Right ventricle myocardium superior (tissue), 1 donor: ENCODE measurements at regions not wholly inside any gene's neighbourhood (a gene's known extent, or its start where the extent isn't known, plus 50 kb on each side); places are given as distances from the start of the nearest gene placed in this dataset.

Source experiments
- ATAC-seq: fragments of 200-7000 bp; cut with Tn5 transposase; one replicate; pipeline ENCODE4 v1.9.1; 2020; ENCODE audit warnings: mild to moderate bottlenecking; ENCODE audit not compliant: poor library complexity
- DNase-seq: peaks from one replicate; pipeline ENCODE4 v3.0.0-alpha.2; 2020
- intact Hi-C: fragments of 100-400 bp; cut with DNase I; formaldehyde crosslinking; loops from one replicate; pipeline ENCODE4 v1.11.2; 2022
- donor health status: DM: no; HTN: yes; CAD: no; lungs with severe emphysema.

GRCh38 chr18:53739700-53740099 lies 484.8 kb downstream of the MBD2 start:
- ATAC-seq (no peak), DNase-seq (no peak)
- intact Hi-C loops = loop anchor here (10.0 kb wide), 1 partner anchor 105 kb away; no protein-coding TSS in a partner anchor

GRCh38 chr18:53735526-53735925 lies 488.9 kb downstream of the MBD2 start:
- ATAC-seq = no peak
- DNase-seq = no peak
- intact Hi-C loops = no loop called here

GRCh38 chr18:53715243-53715853 lies 509.1 kb downstream of the MBD2 start:
- no peak for ATAC-seq
- intact Hi-C loops = no loop called here
- no peak for DNase-seq

GRCh38 chr18:53710080-53710479 lies 514.4 kb downstream of the MBD2 start:
- ATAC-seq (no peak), DNase-seq (no peak)
- intact Hi-C loops = no loop called here

GRCh38 chr18:53702480-53702879 lies 522.0 kb downstream of the MBD2 start:
- intact Hi-C loops = no loop called here
- ATAC-seq (no peak), DNase-seq (no peak)

GRCh38 chr18:53701697-53702096 lies 522.8 kb downstream of the MBD2 start:
- ATAC-seq (no peak), DNase-seq (no peak)
- intact Hi-C loops = no loop called here

- DNase-seq (no peak), ATAC-seq (peak; percentile 85)
- intact Hi-C loops = loop anchor here (5.0 to 10.0 kb wide), 2 partner anchors 346 to 418 kb away; no protein-coding TSS in a partner anchor
Measured at GRCh38 chr18:53698907-53699306, 525.6 kb downstream of the MBD2 start.

- intact Hi-C loops = loop anchor here (10.0 kb wide), 1 partner anchor 355 kb away; no protein-coding TSS in a partner anchor
- no peak for DNase-seq
- ATAC-seq = no peak
Measured at GRCh38 chr18:53689886-53690285, 534.6 kb downstream of the MBD2 start.

- intact Hi-C loops = no loop called here
- ATAC-seq (no peak), DNase-seq (no peak)
Measured at GRCh38 chr18:53686965-53687364, 537.5 kb downstream of the MBD2 start.

- DNase-seq (no peak), ATAC-seq (no peak)
- intact Hi-C loops = no loop called here
Measured at GRCh38 chr18:53682796-53683195, 541.7 kb downstream of the MBD2 start.

GRCh38 chr18:53677480-53677879 lies 547.0 kb downstream of the MBD2 start:
- intact Hi-C loops = no loop called here
- no peak for ATAC-seq

GRCh38 chr18:53665701-53666100 lies 558.8 kb downstream of the MBD2 start:
- no peak for DNase-seq
- no peak for ATAC-seq
- intact Hi-C loops = no loop called here

More at GRCh38 chr18:53677480-53677879, 547.0 kb downstream of the MBD2 start:
- no peak for DNase-seq

- ATAC-seq (no peak), DNase-seq (no peak)
- intact Hi-C loops = no loop called here
Measured at GRCh38 chr18:53664575-53664974, 559.9 kb downstream of the MBD2 start.

GRCh38 chr18:53660306-53660705 lies 564.2 kb downstream of the MBD2 start:
- intact Hi-C loops = no loop called here
- DNase-seq (no peak), ATAC-seq (no peak)

GRCh38 chr18:53657257-53657656 lies 567.2 kb downstream of the MBD2 start:
- ATAC-seq = no peak
- intact Hi-C loops = no loop called here
- no peak for DNase-seq

GRCh38 chr18:53649621-53650020 lies 574.8 kb downstream of the MBD2 start:
- intact Hi-C loops = no loop called here
- ATAC-seq = no peak

GRCh38 chr18:53644799-53645471 lies 579.5 kb downstream of the MBD2 start:
- intact Hi-C loops = no loop called here
- DNase-seq = no peak
- ATAC-seq = peak; percentile 71

More at GRCh38 chr18:53649621-53650020, 574.8 kb downstream of the MBD2 start:
- no peak for DNase-seq

GRCh38 chr18:53639687-53640086 lies 584.8 kb downstream of the MBD2 start:
- ATAC-seq (peak; percentile 100), DNase-seq (peak; percentile 51)
- intact Hi-C loops = no loop called here

- intact Hi-C loops = no loop called here
- ATAC-seq (no peak), DNase-seq (no peak)
Measured at GRCh38 chr18:53629337-53629736, 595.1 kb downstream of the MBD2 start.

- no peak for ATAC-seq
- DNase-seq = no peak
- intact Hi-C loops = no loop called here
Measured at GRCh38 chr18:53625997-53626599, 598.4 kb downstream of the MBD2 start.
